ENCODE measurements at regions not wholly inside any gene's neighbourhood (a gene's known extent, or its start where the extent isn't known, plus 50 kb on each side); places are given as distances from the start of the nearest gene placed in this dataset.

DNA sequence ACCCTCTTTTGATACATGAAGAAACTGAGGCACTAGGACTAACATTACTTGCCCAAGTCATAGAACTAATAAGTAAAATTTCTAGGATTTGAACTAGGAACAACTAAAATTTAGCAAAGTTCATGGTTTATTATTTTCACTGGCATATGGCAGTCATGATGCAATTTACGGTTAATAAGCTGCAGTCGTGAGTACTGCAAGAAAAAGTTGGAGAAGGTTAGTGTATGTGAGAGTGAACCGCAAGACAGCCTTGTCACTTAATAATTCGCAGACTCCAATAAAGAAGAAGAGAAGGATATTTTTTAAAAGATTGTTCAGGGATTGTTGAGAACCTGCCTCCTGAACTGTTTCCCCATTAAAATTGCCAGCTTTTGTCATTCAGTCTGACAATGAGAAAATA lies 663.4 kb upstream of the TENM4 start:
- TF ChIP-seq ZNF207 (IDR thresholded peaks at IDR 0.05; ENCODE audit: borderline replicate concordance) (no peak), ATF1 (CRISPR knock-in tag; IDR thresholded peaks at IDR 0.05) (no peak), NFYB (CRISPR knock-in tag; IDR thresholded peaks at IDR 0.05) (no peak), NFE2L1 (CRISPR knock-in tag; IDR thresholded peaks at IDR 0.05; ENCODE audit: borderline replicate concordance) (no peak), TAF15 (IDR thresholded peaks at IDR 0.05; ENCODE audit: low read depth, low read length, poor library complexity, severe bottlenecking) (no peak), BCLAF1 (IDR thresholded peaks at IDR 0.05) (no peak)
- TF ChIP-seq, protein P1, sequence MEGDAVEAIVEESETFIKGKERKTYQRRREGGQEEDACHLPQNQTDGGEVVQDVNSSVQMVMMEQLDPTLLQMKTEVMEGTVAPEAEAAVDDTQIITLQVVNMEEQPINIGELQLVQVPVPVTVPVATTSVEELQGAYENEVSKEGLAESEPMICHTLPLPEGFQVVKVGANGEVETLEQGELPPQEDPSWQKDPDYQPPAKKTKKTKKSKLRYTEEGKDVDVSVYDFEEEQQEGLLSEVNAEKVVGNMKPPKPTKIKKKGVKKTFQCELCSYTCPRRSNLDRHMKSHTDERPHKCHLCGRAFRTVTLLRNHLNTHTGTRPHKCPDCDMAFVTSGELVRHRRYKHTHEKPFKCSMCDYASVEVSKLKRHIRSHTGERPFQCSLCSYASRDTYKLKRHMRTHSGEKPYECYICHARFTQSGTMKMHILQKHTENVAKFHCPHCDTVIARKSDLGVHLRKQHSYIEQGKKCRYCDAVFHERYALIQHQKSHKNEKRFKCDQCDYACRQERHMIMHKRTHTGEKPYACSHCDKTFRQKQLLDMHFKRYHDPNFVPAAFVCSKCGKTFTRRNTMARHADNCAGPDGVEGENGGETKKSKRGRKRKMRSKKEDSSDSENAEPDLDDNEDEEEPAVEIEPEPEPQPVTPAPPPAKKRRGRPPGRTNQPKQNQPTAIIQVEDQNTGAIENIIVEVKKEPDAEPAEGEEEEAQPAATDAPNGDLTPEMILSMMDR (CRISPR knock-in tag; IDR thresholded peaks at IDR 0.05): no peak
